Neuron (in vitro differentiated cells): ENCODE measurements at regions not wholly inside any gene's neighbourhood (a gene's known extent, or its start where the extent isn't known, plus 50 kb on each side); places are given as distances from the start of the nearest gene placed in this dataset.
"Not testable (repeated sequence)": the region's sequence is repeated elsewhere in the genome, so short reads cannot be mapped to it uniquely, and the experiment has no call there.

ENCODE experiments used
- H2AFZ ChIP-seq: one replicate; pipeline ENCODE4 v1.6.1; 2013; ENCODE audit warnings: low read depth, mild to moderate bottlenecking, inconsistent platforms, low read length, moderate library complexity
- H3K27me3 ChIP-seq: one replicate; pipeline ENCODE4 v1.6.1; 2013; ENCODE audit warnings: low read length; ENCODE audit not compliant: insufficient read depth
- H3K36me3 ChIP-seq: one replicate; pipeline ENCODE4 v1.6.1; 2013; ENCODE audit warnings: low read length; ENCODE audit not compliant: insufficient read depth
- H3K4me1 ChIP-seq: one replicate; pipeline ENCODE4 v1.6.1; 2013; ENCODE audit warnings: low read length; ENCODE audit not compliant: insufficient read depth
- H3K4me3 ChIP-seq: 2 replicates; pipeline ENCODE4 v1.5.1; 2013; ENCODE audit warnings: mild to moderate bottlenecking, low read length, moderate library complexity
- H3K9me3 ChIP-seq: one replicate; pipeline ENCODE4 v1.6.1; 2013; ENCODE audit warnings: low read length

DNA sequence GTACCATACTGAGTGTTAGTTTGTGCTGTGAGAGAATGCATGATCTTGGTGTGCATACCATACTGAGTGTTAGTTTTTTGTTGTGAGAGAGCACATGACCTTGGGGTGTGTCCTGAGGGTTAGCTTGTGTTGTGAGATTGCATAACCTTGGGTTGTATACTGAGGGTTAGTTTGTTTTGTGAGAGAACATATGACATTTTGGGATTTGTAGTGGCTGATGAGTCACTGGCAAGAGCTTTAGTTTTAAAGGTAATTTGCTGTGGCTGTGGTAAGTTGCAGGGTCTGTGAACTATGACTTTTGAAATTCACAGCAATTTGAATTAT, 1068.3 kb upstream of the EDIL3 start:
- no peaks in the 10 kb centered on the region for H3K9me3 ChIP-seq

DNA sequence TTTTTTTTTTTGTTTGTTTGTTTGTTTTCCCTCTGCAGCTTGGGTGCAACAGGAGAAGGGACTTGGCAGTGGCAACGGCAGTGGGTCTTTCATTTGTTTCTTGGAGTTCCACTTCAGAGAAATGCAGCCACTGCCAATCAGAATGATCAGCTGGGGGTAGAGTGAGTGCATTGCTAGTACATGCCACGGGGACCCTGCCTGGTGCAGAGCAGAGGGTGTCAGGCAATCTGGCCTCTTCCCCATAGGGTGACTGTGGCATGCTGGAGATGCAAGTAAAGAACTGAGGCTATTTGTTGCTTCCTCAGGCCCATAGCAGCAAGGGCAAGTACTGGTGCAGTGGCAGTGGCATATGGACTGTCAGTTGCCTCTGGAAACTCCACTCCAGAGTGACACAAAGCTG, 1073.6 kb upstream of the EDIL3 start:
- no peak overlapping the region for H2AFZ ChIP-seq
- no peaks in the 10 kb centered on the region for H3K36me3 ChIP-seq
- H3K9me3 ChIP-seq = no peaks in the 10 kb centered on the region
- no peaks in the 10 kb centered on the region for H3K27me3 ChIP-seq
- no peaks in the 10 kb centered on the region for H3K4me1 ChIP-seq
- no peak overlapping the region for H3K4me3 ChIP-seq

More for the DNA sequence above, 1068.3 kb upstream of the EDIL3 start:
- Histone ChIP-seq H3K36me3 (no peaks in the 10 kb centered on the region), H3K4me3 (no peak overlapping the region), H2AFZ (no peak overlapping the region), H3K27me3 (no peaks in the 10 kb centered on the region), H3K4me1 (no peaks in the 10 kb centered on the region)

DNA sequence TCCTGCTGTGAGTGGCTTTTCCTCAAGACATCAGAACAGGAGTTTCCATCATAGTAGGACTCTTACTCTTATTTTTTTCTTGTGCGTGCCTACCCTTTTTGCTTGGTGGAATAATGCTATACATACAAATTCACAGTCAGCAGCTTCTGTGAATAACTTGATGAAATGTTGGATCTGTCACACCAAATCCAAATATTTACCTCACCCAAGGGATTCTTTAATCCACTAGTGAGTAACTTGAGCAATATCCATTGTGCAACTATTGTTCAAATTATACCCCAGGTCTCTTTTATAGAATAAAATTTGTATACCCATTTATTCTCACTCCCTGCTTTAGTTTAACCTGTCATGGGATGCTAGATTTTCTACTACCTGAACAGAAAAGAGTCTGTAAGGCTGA, 1078.3 kb upstream of the EDIL3 start:
- no peak overlapping the region for H2AFZ ChIP-seq

DNA sequence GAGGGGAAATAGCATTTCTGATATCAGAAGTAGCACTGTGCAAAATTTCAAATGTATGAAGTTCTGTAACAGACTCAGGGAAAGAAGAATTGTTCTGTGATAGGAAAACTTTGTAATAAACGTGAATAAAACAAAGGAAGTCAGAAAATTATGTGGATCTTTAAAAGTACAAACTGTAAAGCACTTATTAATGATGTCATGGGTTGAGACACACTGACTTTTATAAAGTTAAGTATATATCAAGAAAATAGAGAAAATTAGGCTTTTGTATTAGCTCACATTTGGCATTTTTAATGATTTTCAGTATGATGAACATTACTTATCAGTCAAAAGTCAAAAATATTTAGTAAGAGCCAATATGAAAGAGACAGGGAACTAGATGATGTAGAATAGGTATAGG, 1081.7 kb upstream of the EDIL3 start:
- Histone ChIP-seq H3K4me3 (no peak overlapping the region), H3K4me1 (no peaks in the 10 kb centered on the region), H2AFZ (no peak overlapping the region), H3K9me3 (no peaks in the 10 kb centered on the region), H3K27me3 (no peaks in the 10 kb centered on the region), H3K36me3 (no peaks in the 10 kb centered on the region)

More for the DNA sequence above, 1078.3 kb upstream of the EDIL3 start:
- Histone ChIP-seq H3K27me3 (no peaks in the 10 kb centered on the region), H3K4me3 (no peak overlapping the region), H3K9me3 (no peaks in the 10 kb centered on the region), H3K4me1 (no peaks in the 10 kb centered on the region), H3K36me3 (no peaks in the 10 kb centered on the region)

DNA sequence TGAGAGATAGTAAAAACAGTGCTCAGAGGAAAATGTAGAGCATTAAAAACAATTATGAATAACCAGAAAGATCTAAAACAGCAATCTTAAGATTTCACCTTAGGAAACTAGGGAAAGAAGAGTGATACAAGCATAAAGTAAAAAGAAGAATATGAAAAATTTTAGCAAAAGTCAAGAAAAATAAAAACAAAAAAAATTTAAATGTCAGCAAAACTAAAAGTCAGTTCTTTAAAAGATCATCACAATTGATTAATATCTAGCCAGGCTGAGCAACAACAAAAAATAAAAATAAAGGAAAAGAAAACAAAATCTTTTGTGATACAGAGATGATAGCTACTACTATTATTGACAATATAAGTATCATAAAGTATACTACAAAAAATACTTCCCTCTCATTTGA, 1088.1 kb upstream of the EDIL3 start:
- H3K9me3 ChIP-seq = no peaks in the 10 kb centered on the region
- H3K36me3 ChIP-seq = no peaks in the 10 kb centered on the region
- no peaks in the 10 kb centered on the region for H3K4me1 ChIP-seq
- no peak overlapping the region for H2AFZ ChIP-seq
- H3K27me3 ChIP-seq = no peaks in the 10 kb centered on the region
- no peak overlapping the region for H3K4me3 ChIP-seq

DNA sequence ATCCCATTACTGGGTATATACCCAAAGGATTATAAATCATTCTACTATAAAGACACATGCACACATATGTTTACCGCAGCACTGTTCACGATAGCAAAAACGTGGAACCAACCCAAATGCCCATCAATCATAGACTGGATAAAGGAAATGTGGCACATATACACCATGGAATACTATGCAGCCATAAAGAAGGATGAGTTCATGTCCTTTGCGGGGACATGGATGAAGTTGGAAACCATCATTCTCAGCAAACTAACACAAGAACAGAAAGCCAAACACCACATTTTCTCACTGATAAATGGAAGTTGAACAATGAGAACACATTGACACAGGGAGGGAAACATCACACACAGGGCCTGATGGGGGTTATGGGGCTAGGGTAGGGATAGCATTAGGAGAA, 1090.5 kb upstream of the EDIL3 start:
- H2AFZ ChIP-seq, H3K4me3 ChIP-seq, H3K4me1 ChIP-seq, H3K9me3 ChIP-seq, H3K36me3 ChIP-seq, H3K27me3 ChIP-seq: not testable (repeated sequence)

DNA sequence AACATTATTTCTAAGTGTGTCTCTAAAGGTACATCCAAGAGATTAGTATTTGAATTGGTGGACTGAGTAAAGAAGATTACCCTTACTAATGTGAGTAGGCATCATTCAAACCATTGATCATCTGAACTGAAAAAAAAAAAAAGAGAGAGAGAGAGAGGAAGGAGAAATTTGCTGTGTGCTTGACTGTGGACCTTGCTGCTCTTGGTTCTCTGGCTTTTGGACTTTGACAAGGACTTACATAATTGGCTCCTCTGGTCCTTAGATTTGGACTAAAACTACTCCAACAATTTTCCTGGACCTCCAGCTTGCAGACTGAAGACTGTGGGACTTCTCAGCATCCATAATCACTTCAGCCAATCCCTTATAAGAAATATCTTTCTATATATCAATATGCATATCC, 1091.9 kb upstream of the EDIL3 start:
- Histone ChIP-seq H2AFZ (no peak overlapping the region), H3K36me3 (no peaks in the 10 kb centered on the region), H3K4me3 (no peak overlapping the region), H3K27me3 (no peaks in the 10 kb centered on the region), H3K9me3 (no peaks in the 10 kb centered on the region), H3K4me1 (no peaks in the 10 kb centered on the region)

DNA sequence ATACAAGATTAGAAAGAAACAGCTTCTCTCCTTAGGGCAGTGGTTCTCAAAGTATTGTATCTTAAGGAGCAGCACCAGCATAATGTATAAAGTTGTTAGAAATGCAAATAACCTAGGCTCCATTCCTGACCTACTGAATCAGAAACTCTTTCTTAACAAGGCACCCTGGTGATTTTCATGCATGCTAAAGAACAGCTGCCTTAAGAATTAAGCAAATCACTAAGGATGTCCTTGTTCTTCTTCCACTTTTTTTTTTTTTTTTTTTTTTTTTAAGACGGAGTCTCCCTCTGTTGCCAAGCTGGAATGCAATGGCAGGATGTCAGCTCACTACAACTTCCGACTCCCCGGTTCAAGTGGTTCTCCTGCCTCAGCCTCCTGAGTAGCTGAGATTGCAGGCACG, 1095.2 kb upstream of the EDIL3 start:
- no peak overlapping the region for H3K4me3 ChIP-seq
- no peaks in the 10 kb centered on the region for H3K4me1 ChIP-seq
- H3K27me3 ChIP-seq = no peaks in the 10 kb centered on the region
- H2AFZ ChIP-seq = no peak overlapping the region
- H3K36me3 ChIP-seq = no peaks in the 10 kb centered on the region
- H3K9me3 ChIP-seq = no peaks in the 10 kb centered on the region

DNA sequence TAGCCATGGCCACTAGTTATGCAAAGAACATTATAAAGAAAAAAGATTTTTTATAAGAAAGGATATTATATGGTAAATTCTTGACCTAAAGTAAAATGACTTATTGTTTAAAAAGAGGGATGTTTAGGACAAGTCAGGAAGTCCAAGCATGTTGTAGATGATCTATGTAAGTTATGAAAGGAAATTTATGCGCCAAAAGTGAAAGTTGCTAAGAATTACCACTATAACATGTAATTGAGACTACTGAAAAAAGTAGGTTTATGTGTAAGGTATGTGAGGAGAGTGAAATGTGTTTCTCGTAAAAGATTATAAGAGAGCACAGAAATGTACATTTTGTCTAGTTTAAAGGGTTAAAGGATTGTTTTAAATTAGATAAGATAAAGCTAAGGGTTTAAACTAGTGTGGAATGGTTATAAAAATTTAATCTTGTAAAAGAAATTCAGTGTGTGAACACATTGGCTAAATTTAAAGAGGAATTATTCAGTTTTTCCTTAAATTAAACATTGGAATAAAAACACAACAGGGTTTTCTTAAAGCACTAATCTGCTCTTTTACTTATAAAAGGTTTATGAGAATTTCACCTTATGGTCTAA, 1100.4 kb upstream of the EDIL3 start:
- no peaks in the 10 kb centered on the region for H3K27me3 ChIP-seq
- no peaks in the 10 kb centered on the region for H3K9me3 ChIP-seq
- H3K36me3 ChIP-seq = no peaks in the 10 kb centered on the region
- H2AFZ ChIP-seq = no peak overlapping the region
- H3K4me3 ChIP-seq = no peak overlapping the region
- no peaks in the 10 kb centered on the region for H3K4me1 ChIP-seq

DNA sequence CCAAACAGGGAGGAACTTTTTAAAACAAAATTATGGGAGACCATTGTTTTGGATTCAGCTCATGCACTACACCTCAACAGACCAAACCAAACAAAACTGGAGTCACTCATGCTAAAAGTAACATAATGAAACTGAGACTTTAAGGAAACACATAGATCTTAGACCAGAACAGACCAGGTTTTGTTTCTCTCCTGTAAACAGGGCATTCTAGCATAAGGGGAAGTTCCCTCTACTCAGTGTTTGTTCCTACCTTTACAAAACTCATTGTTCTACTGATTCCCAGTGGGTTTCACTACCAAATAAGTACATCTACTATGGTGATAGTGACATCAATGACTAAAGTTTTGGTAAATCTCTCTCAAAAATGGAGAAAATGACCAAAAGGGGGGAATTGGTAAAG, 1103.6 kb upstream of the EDIL3 start:
- Histone ChIP-seq H2AFZ (no peak overlapping the region), H3K4me1 (no peaks in the 10 kb centered on the region), H3K9me3 (no peaks in the 10 kb centered on the region), H3K4me3 (no peak overlapping the region), H3K36me3 (no peaks in the 10 kb centered on the region), H3K27me3 (no peaks in the 10 kb centered on the region)

DNA sequence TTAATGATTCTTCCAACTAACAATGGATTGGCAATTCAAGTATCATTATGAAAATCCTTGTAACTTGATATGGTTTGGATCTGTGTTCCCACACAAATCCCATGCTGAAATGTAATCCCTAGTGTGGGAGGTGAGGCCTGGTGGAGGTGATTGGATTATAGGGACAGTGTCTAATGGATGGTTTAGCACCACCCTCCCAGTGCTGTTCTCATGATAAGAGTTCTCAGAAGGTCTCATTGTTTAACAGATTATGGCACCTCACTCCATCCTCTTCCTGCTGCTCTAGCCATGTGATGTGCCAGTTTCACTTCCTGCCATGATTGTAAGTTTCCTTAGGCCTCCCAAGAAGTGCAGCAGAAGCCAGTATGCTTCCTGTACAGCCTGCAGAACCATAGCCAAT, 1116.2 kb upstream of the EDIL3 start:
- Histone ChIP-seq H3K27me3 (no peaks in the 10 kb centered on the region), H3K4me3 (no peak overlapping the region), H3K9me3 (no peaks in the 10 kb centered on the region), H2AFZ (no peak overlapping the region), H3K4me1 (no peaks in the 10 kb centered on the region), H3K36me3 (no peaks in the 10 kb centered on the region)

DNA sequence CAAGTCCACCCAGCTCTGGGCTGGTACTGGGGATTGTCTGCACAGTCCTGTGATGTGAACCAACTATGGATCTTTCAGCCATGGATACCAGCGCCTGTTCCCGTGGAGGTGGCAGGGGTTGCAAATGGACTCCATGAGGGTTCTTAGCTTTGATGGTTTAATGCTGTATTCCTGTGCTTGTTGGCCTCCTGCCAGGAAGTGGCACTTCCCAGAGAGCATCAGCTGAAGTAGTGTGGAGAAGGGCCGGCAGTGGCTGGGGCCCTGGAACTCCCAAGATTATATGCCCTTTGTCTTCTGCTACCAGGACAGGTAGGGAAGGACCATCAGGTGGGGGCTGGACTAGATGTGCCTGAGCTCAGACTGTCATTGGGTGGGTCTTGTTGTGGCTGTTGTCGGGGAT, 1104.8 kb upstream of the COX7C start:
- H3K27me3 ChIP-seq = no peaks in the 10 kb centered on the region
- H3K9me3 ChIP-seq = no peaks in the 10 kb centered on the region
- no peaks in the 10 kb centered on the region for H3K4me1 ChIP-seq
- H3K36me3 ChIP-seq = no peaks in the 10 kb centered on the region
- no peak overlapping the region for H2AFZ ChIP-seq
- no peak overlapping the region for H3K4me3 ChIP-seq

DNA sequence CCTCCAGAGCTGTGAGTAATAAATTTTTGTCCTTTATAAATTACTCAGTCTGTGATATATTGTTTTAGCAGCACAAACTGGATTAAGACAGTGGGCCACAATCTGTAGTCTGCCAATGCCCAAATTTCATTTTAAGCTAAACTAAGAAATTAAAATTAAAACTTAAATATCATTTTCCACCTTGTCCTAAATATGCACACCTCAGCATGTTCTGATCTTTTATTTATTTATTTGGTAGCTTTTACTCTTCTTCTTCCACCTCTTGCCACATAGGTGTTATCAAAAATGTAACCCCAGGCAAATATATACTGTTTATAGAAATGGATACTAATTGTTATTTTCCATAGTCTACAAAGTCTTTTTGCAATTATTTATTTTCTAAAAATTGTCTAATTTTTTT, 1102.2 kb upstream of the COX7C start:
- H3K36me3 ChIP-seq = no peaks in the 10 kb centered on the region
- H3K27me3 ChIP-seq = no peaks in the 10 kb centered on the region
- H2AFZ ChIP-seq = no peak overlapping the region
- no peaks in the 10 kb centered on the region for H3K9me3 ChIP-seq
- no peaks in the 10 kb centered on the region for H3K4me1 ChIP-seq
- H3K4me3 ChIP-seq = no peak overlapping the region

DNA sequence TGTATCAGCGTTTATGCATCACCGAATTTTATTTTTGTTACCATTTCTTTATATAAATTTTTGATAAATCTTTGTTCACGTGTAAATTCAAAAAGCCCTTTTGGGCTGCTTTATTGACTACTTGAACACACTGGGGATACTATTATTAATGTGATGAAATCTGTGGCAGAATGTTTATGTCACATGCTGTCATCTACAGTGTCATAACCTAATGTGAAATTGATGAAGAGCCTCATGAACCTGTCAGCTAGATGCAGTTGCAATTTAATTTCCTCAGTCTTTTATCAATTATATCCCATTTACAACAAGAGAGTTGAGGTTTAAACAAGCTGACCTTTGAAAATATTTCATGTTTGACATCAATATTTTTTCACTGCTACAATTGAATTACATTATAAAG, 1100.4 kb upstream of the COX7C start:
- Histone ChIP-seq H2AFZ (no peak overlapping the region), H3K9me3 (no peaks in the 10 kb centered on the region), H3K27me3 (no peaks in the 10 kb centered on the region), H3K4me3 (no peak overlapping the region), H3K36me3 (no peaks in the 10 kb centered on the region), H3K4me1 (no peaks in the 10 kb centered on the region)
